ENCODE measurements at regions not wholly inside any gene's neighbourhood (a gene's known extent, or its start where the extent isn't known, plus 50 kb on each side); places are given as distances from the start of the nearest gene placed in this dataset.

DNA sequence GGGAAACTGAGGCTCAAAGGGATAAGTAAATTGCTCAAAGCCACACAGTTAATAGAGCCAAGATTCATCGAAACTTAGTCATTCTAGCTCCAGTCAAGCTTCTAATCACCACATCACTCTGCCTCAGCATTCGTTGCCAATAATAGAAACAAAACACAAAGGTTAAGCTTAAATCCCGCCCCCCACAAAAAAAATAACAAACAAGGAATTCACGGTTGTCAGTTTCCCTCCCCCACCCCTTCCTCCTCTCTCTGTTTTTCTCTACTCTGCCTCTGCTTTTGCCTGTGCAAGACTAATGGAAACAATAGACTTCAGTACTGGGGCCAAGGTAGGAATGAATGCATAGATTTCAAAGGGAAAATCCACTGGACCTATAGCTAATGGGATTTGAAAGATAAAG is 70.7 kb upstream of the ZNF644 start:
- TF ChIP-seq CTCF (IDR thresholded peaks at IDR 0.05; ENCODE audit: low read length) (no peak), EZH2phosphoT487 (IDR thresholded peaks at IDR 0.05; ENCODE audit: low read length) (no peak), EZH2 (optimal IDR thresholded peaks at IDR 0.05; ENCODE audit: low read depth, low read length) (no peak)

All from MM.1S (cell line).